Inflammatory macrophage treated with lipopolysaccharide for 1 hour (primary cell): ENCODE measurements at regions not wholly inside any gene's neighbourhood (a gene's known extent, or its start where the extent isn't known, plus 50 kb on each side); places are given as distances from the start of the nearest gene placed in this dataset.

ENCODE experiments used
- DNase-seq, 2 donors: peaks; one replicate each; pipeline ENCODE4 v3.0.0-alpha.2; 2020 to 2022

GRCh38 chr1:228978484-228979324 lies 243.4 kb downstream of the RHOU start:
- no peak for DNase-seq

GRCh38 chr1:228979325-228979699 lies 244.0 kb downstream of the RHOU start:
- DNase-seq, result no peak

DNA sequence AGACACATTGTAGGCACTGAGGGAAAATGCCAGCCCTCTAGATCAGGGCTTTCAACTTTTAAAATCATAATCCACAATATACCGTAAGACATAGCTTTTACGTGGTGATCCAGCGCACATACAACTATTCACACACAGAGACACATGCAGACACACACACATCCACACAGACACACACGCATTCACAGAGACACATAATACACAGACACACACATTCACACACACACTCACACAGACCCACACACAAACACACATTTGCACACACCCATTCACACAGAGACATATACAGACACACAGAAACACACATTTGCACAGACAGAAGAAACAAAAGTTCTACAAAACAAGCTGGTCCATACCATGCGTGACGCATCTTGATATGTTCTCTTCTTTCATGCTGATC lies 244.5 kb downstream of the RHOU start:
- DNase-seq, result no peak

- no peak for DNase-seq
Observed at GRCh38 chr1:228980232-228980937, 245.1 kb downstream of the RHOU start.

- peak in 1 of 2 donors; percentile 49 for DNase-seq
Observed at GRCh38 chr1:228982637-228983036, 247.4 kb downstream of the RHOU start.

DNA sequence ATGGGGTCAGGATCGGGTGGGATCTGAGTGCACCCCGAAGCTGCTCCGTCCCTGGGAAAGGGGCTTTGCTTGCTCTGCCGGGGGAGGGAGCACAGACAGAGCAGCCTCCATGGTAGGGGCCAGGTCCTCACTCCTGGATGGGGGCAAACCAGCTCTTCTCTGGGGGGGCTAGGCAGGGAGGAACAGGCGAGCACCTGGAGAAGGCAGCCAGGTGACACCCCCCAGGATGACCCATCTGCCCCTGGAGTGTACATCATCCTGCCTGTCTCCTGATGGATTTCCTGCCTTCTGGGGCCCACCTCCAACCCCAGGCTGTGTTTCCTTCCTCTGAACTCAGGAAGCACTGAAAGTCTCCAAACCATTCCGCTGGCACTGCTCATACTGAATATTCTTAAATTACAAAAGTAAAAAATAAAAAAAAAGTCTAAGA lies 248.0 kb downstream of the RHOU start:
- no peak for DNase-seq

GRCh38 chr1:228983661-228984060 lies 248.4 kb downstream of the RHOU start:
- no peak for DNase-seq

DNA sequence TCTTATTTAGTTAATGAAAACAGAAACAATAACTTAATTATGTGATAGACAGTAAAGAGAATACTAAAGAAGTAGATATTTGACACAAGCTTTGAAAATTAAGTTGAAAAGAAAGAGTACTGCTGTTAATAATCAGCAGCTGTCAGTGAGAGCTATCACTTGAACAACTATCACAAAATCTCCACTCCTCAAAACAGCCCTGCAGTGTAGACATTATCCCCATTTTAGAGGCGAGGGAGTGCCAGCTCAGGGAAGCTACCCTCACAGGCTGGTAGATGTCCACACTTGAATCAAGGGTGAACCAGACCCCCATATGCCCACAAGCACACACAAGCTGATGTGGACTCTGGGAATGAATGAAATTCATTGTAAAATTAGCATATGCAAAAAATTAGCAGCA lies 248.8 kb downstream of the RHOU start:
- no peak for DNase-seq

DNA sequence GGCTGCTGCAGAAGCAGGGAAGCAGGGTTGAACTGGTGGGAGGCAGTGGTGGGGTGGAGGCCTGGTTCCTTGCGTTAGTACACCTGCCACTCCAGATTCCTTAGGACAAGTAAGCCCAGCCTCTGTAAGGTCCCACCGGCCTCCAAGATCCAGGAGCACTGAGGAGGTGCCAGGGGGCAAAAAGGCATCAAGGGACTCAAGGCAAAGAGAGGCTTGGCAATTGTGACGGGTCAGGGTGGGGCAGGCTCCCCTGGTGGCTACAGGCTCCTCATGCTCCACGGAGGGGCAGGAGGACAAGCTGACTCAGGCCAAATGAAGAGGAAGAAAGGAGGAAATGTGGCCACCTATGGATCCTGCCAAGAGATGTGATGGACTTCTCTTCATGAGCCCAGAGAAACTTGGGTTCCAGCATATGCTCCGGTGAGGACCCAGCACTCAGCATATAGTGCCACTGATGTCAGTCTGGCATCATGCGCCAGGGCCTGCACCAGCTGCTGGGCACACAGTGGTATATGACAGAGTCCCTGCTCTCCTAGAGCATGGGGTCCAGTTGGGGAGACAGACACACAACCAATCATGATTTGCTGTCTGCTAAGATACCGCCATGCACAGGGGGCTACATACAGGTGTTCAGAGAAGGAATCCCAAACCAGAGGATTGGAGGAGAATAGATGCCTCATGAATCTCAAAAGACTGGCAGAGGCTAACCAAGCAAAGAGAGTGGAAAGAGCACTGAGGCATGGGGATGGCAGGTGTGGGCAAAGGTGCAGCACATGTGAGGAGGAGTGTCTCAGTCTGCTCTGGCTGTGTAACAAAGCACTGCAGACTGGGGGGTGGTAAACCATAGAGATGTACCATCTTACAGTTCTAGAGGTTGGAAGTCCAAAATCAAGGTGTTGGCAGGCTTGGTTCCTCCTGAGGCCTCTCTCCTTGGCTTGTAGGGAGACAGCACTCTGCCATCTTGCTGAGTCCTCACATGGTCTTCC lies 249.7 kb downstream of the RHOU start:
- no peak for DNase-seq

DNA sequence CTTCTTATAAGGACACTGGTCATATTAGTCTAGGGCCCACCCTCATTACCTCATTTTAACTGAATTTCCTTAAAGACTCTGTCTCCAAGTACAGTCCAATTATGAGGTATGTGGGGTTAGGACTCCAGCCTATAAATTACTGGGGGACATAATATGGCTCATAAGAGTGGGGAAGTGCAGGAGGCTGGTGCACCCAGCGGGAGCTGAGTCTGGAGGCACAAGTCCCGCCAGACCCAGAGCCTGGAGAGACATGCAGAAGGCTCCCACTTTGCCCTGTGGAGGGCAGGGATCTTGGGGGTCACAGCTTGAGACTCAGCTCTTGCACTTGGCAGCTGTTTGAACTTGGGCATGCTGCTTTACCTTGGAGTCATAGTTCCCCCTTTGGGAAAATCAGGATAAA lies 250.4 kb downstream of the RHOU start:
- DNase-seq, result no peak

DNA sequence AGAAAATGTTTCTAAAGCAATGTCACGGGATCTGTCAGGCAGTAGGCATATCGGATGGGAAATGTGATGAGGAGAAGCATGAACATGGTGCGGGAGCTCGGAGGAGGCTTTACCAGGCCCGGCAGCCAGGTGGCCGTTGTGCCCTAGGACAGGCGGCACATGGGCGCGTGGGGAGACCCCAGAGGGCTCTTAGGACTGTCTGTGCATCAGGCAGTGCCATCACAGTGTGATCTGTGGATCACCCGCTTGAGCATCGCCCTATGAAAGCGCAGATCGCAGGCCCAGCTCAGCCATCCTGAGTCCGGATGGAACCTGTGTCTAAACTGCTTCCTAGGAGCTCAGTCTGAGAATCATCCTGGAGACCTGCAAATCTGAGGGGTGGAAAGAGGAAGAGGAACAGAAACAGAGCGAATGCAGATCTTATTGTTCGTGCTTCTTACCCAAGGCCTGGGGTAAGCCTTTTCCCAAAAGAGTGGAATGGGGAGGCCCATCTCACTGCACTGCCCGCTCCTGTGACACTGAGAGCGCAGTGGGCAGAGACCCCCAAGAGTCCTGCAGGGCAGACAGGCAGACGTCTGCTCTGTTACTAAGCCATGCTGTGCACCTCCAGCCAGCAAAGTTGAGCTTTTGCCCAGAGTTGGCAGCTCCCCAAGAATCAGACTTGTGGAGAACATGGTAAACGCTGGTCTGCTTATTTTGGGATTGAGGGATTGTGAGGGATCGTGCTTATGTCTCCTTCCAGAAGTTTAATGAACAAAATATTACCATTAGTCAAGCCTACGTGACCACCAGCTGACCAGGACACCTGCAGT lies 251.0 kb downstream of the RHOU start:
- peak; percentile 31 to 45 for DNase-seq

- no peak for DNase-seq
Observed at GRCh38 chr1:228987286-228987685, 252.0 kb downstream of the RHOU start.

DNA sequence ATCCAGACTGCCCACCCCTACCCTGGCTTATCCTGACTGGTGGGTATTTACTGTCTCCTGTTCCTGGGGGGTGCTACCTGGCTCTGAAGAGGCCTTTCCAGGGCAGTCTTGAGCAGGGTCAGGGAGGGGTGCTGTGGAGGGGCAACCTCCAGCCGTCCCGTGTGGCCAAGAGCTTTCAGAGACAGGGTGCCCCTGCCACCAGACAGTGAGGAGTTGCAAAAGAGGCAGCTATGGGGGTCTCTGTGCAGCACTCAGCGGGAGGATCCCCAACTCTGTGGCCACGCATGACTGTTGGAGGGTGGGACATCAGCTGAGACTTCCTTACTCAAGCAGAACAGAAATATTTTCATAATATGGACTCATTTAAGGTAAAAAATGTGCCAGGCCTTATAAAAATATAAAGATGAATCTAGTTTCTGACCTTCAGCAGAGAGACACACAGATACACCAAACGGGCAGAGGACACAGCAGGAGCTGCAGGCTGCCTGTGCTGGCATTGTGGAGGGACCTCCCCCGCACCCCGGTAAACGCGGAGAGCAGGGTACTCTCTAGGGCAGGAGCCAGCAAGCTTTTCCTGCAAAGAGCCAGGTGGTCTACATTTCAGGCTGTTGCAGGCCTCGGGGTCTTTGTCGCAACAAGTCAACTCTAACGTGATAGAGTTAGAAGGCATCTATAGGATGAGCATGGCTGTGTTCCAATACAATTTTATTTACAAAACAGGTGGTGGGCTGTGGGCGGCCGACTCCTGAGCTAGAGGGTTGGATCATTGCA lies 252.6 kb downstream of the RHOU start:
- no peak for DNase-seq

DNA sequence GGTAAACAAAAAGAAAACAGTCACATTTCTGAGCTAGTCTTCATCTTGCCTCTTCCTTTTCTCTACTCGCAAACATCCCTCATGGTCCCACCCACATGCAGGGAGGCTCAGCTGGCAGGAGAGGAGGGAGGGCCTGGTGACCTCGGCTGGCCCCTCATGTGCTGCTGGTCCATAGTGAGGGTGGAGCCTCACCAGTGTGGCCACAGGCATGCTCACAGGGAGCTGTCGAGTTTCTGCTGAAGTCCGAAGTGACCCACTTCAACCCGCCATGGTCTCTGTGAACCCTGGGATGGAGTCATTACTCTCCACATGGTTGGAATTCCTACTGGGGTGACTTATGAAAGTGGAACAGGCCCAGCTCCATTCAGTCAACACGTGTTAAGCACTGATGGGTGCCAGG lies 253.4 kb downstream of the RHOU start:
- DNase-seq, result peak in 1 of 2 donors; percentile 26

- DNase-seq, result no peak
Observed at GRCh38 chr1:228989176-228989575, 253.9 kb downstream of the RHOU start.

DNA sequence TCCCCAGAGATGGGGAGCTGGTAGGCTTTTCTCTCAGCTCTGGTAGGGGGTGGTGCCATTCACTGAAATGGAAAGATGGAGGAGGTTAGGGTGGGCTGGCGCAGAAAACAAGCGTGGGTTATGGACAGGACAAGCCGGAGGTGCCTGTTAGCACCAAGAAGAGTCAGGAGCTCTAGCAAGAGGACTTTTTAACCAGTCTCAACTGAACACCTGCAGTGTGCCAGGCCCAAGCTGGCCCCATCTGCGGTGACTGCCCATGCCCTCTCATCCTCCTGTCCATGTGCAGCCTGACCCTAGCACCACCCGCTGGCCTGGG lies 254.4 kb downstream of the RHOU start:
- no peak for DNase-seq

GRCh38 chr1:228989992-228990827 lies 254.9 kb downstream of the RHOU start:
- peak; percentile 62 to 83 for DNase-seq

GRCh38 chr1:228990906-228991569 lies 255.8 kb downstream of the RHOU start:
- peak in 1 of 2 donors; percentile 14 for DNase-seq

GRCh38 chr1:228992044-228992443 lies 256.8 kb downstream of the RHOU start:
- no peak for DNase-seq
